ENCODE measurements at regions not wholly inside any gene's neighbourhood (a gene's known extent, or its start where the extent isn't known, plus 50 kb on each side); places are given as distances from the start of the nearest gene placed in this dataset.

GRCh38 chrX:141314441-141314840, 72.1 kb upstream of the SPANXC start:
- 36 to 44% methylated on average over 1 of the region's 1 CpG for WGBS, 2 donors
- H3K36me3 ChIP-seq (ENCODE audit: control insufficient read depth in 1 of 2, insufficient read depth in 2 of 2, low read length in 1 of 2), result no peaks in the 10 kb centered on the region
- DNase-seq (no peak), ATAC-seq (ENCODE audit: low FRiP score) (no peak)
- intact Hi-C loops (cut with DNase I), result no loop called here
- H3K4me1 ChIP-seq (ENCODE audit: control insufficient read depth in 1 of 2, insufficient read depth in 2 of 2, low read length in 2 of 2), result no peaks in the 10 kb centered on the region
- no peak overlapping the region for H3K4me3 ChIP-seq (ENCODE audit: low read length in 2 of 2)
- H3K27me3 ChIP-seq (ENCODE audit: control insufficient read depth in 1 of 2, insufficient read depth in 2 of 2, low read length in 1 of 2), result no peaks in the 10 kb centered on the region
- no peak overlapping the region for H3K27ac ChIP-seq (ENCODE audit: low read depth in 1 of 2, low read length in 2 of 2)
- no peaks in the 10 kb centered on the region for H3K9me3 ChIP-seq (ENCODE audit: control insufficient read depth, low read length)

DNA sequence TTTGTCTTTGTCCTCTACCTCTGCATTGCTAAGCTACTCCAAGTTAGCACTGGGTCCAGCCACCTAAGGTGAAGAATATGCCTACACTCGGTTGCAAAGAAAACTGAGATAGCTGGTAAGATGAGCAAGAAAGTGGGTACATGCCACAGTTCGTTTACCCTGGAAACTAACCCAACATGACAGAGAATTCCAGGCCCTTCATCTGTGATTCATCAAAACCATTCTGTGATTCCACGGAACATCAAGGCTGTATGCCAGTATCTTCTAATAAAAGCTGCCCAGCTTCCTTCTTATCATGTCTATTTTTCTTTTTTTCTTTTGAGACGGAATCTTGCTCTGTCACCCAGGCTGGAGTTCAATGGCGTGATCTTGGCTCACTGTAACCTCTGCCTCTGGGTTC, 58.7 kb upstream of the SPANXC start:
- H3K4me3 ChIP-seq (ENCODE audit: low read length in 2 of 2), result no peak overlapping the region
- no peaks in the 10 kb centered on the region for H3K27me3 ChIP-seq (ENCODE audit: control insufficient read depth in 1 of 2, insufficient read depth in 2 of 2, low read length in 1 of 2)
- intact Hi-C loops (cut with DNase I), result no loop called here
- WGBS, 2 donors, result 71 to 89% methylated on average over 5 of the region's 5 CpGs
- no peaks in the 10 kb centered on the region for H3K9me3 ChIP-seq (ENCODE audit: control insufficient read depth, low read length)
- H3K36me3 ChIP-seq (ENCODE audit: control insufficient read depth in 1 of 2, insufficient read depth in 2 of 2, low read length in 1 of 2), result no peaks in the 10 kb centered on the region
- no peaks in the 10 kb centered on the region for H3K4me1 ChIP-seq (ENCODE audit: control insufficient read depth in 1 of 2, insufficient read depth in 2 of 2, low read length in 2 of 2)
- ATAC-seq (ENCODE audit: low FRiP score) (no peak), DNase-seq (no peak)
- no peak overlapping the region for H3K27ac ChIP-seq (ENCODE audit: low read depth in 1 of 2, low read length in 2 of 2)

Data from aorta (tissue), 5 donors.